Endothelial cell of umbilical vein (primary cell): ENCODE measurements at regions not wholly inside any gene's neighbourhood (a gene's known extent, or its start where the extent isn't known, plus 50 kb on each side); places are given as distances from the start of the nearest gene placed in this dataset.

Experiments used
- BruUV-seq: library from RNA; stranded (reverse); fragments of 400-500 nt; replicated peaks from 2 replicates; lab custom pipeline; 2021; lab: Mats Ljungman, UMichigan
- CTCF ChIA-PET: fragments of 300-600, 350-600 bp; sonication (Branson Sonifier 250); formaldehyde crosslinking; loops from one replicate; lab custom pipeline; 2021; ENCODE audit warnings: antibody characterized with exemption, inconsistent platforms; lab: Charles Lee
- POLR2A ChIA-PET: fragments of 300-600, 350-600 bp; sonication (Branson Sonifier 250); formaldehyde crosslinking; loops from one replicate; lab custom pipeline; 2021; ENCODE audit warnings: antibody characterized with exemption, inconsistent platforms; lab: Charles Lee
- DNase-seq: peaks from one replicate; pipeline ENCODE4 v3.0.0-alpha.2; 2011; ENCODE audit warnings: low read depth, low spot score
- FAIRE-seq: peaks from 2 replicates; lab custom pipeline; 2011; peaks lifted over from hg19 to GRCh38; lab: Jason Lieb, UNC
- H2AFZ ChIP-seq: 2 replicates; pipeline ENCODE4 v1.6.0; 2012; ENCODE audit warnings: low read depth, low read length, control low read depth, inconsistent platforms
- H3K27ac ChIP-seq: 2 replicates; pipeline ENCODE4 v1.5.1; 2011; ENCODE audit warnings: low read depth, mild to moderate bottlenecking, control low read depth, low read length, moderate library complexity; ENCODE audit not compliant: insufficient read depth
- H3K27me3 ChIP-seq, 2 experiments: 2 replicates each; pipeline versions ENCODE4 v1.6.0 to v1.6.1; 2011; ENCODE audit warnings: low read length in 2 of 2, mixed read lengths in 1 of 2; ENCODE audit not compliant: control insufficient read depth in 2 of 2, insufficient read depth in 2 of 2
- H3K36me3 ChIP-seq, 2 experiments: 2 replicates in 1 of 2; 3 replicates in 1 of 2; pipeline ENCODE4 v1.5.1; 2011; ENCODE audit warnings: low read length in 2 of 2, mild to moderate bottlenecking in 1 of 2, moderate library complexity in 1 of 2; ENCODE audit not compliant: control insufficient read depth in 2 of 2, insufficient read depth in 2 of 2; ENCODE audit errors: extremely low read depth in 1 of 2
- H3K4me1 ChIP-seq: 3 replicates; pipeline ENCODE4 v1.5.1; 2011; ENCODE audit warnings: mild to moderate bottlenecking, low read length; ENCODE audit not compliant: control insufficient read depth, insufficient read depth; ENCODE audit errors: extremely low read depth
- H3K4me2 ChIP-seq: 2 replicates; pipeline ENCODE4 v1.6.1; 2011; ENCODE audit warnings: low read length, control low read depth, mixed read lengths; ENCODE audit not compliant: insufficient read depth
- H3K4me3 ChIP-seq, 3 experiments: fragments of 200-600 bp in 1 of 3; sonication (generic), shearing (Covaris generic) in 1 of 3; replicated peaks in 1 of 3; 2 replicates each; pipeline ENCODE4 v1.5.1; 2011 to 2016; ENCODE audit warnings: control low read depth in 3 of 3, low read length in 3 of 3, mild to moderate bottlenecking in 2 of 3, inconsistent platforms in 1 of 3, low read depth in 1 of 3, moderate library complexity in 1 of 3; ENCODE audit not compliant: insufficient read depth in 1 of 3
- H3K79me2 ChIP-seq: 2 replicates; pipeline ENCODE4 v1.6.0; 2012; ENCODE audit warnings: low read length, inconsistent platforms; ENCODE audit not compliant: control insufficient read depth, insufficient read depth
- H3K9ac ChIP-seq: replicated peaks from 2 replicates; pipeline ENCODE3; 2011; ENCODE audit warnings: low read length, control low read depth; ENCODE audit not compliant: insufficient read depth; ENCODE audit errors: extremely low read depth
- H3K9me1 ChIP-seq: replicated peaks from 3 replicates; pipeline ENCODE4 v1.6.0; 2011; ENCODE audit warnings: mild to moderate bottlenecking, low read length; ENCODE audit not compliant: control insufficient read depth, insufficient read depth; ENCODE audit errors: extremely low read depth
- H3K9me3 ChIP-seq: replicated peaks from 2 replicates; pipeline ENCODE4 v1.5.1; 2012; ENCODE audit warnings: low read length, inconsistent platforms; ENCODE audit not compliant: control insufficient read depth, insufficient read depth
- H4K20me1 ChIP-seq: replicated peaks from 2 replicates; pipeline ENCODE3; 2011; ENCODE audit warnings: mild to moderate bottlenecking, low read length; ENCODE audit not compliant: control insufficient read depth, insufficient read depth; ENCODE audit errors: extremely low read depth
- EZH2 ChIP-seq: IDR thresholded peaks from 2 replicates; pipeline ENCODE4 v1.6.1; 2012; ENCODE audit warnings: borderline replicate concordance, low read depth, mild to moderate bottlenecking, moderate library complexity, low read length, inconsistent platforms; ENCODE audit not compliant: severe bottlenecking
- FOS ChIP-seq: IDR thresholded peaks from 2 replicates; pipeline ENCODE4 v1.6.1; 2011; ENCODE audit warnings: mild to moderate bottlenecking, low read length, moderate library complexity, borderline replicate concordance; ENCODE audit not compliant: insufficient read depth
- GATA2 ChIP-seq: IDR thresholded peaks from 2 replicates; pipeline ENCODE4 v1.7.0; 2011; ENCODE audit warnings: low read depth, mild to moderate bottlenecking, moderate library complexity, mixed read lengths, low read length; ENCODE audit not compliant: insufficient read length, insufficient read depth
- JUN ChIP-seq: IDR thresholded peaks from 2 replicates; pipeline ENCODE4 v1.6.1; 2011; ENCODE audit warnings: borderline replicate concordance, low read depth; ENCODE audit not compliant: insufficient read length, insufficient read depth
- MYC ChIP-seq: IDR thresholded peaks from one replicate; pipeline ENCODE4 v1.6.1; 2011; ENCODE audit warnings: mild to moderate bottlenecking, low read depth, low read length
- POLR2A ChIP-seq: IDR thresholded peaks from 2 replicates; pipeline ENCODE4 v1.6.1; 2012; ENCODE audit warnings: low read depth, mild to moderate bottlenecking, control low read depth, low read length
- POLR2AphosphoS5 ChIP-seq: IDR thresholded peaks from 2 replicates; pipeline ENCODE4 v1.6.1; 2012; ENCODE audit warnings: low read depth, mild to moderate bottlenecking, control low read depth, low read length, moderate library complexity; ENCODE audit not compliant: insufficient read depth
- dilution Hi-C: fragments of 300-500 bp; cut with MboI; formaldehyde crosslinking; loops from one replicate; pipeline ENCODE4 v1.15.0; 2019; ENCODE audit warnings: low sequenced_read_pairs; ENCODE audit not compliant: extremely low pct_ligation_motif_present
- intact Hi-C: fragments of 100-400 bp; cut with micrococcal nuclease; formaldehyde crosslinking; loops from one replicate; pipeline ENCODE4 v1.10.0; 2022
- TF ChIP-seq, protein P1 (sequence below): IDR thresholded peaks from 2 replicates; pipeline ENCODE4 v1.6.1; 2011; ENCODE audit not compliant: insufficient read depth, insufficient read length
- TF ChIP-seq, protein P2 (sequence below), 2 donors: IDR thresholded peaks; 1 replicate in 1 of 2; 2 replicates in 1 of 2; pipeline ENCODE4 v1.5.1; 2011; ENCODE audit warnings: low read length in 2 of 2, mild to moderate bottlenecking in 2 of 2, moderate library complexity in 2 of 2, control low read depth in 1 of 2, inconsistent platforms in 1 of 2, low read depth in 1 of 2; ENCODE audit not compliant: insufficient read depth in 1 of 2; ENCODE audit errors: extremely low read depth in 1 of 2

DNA sequence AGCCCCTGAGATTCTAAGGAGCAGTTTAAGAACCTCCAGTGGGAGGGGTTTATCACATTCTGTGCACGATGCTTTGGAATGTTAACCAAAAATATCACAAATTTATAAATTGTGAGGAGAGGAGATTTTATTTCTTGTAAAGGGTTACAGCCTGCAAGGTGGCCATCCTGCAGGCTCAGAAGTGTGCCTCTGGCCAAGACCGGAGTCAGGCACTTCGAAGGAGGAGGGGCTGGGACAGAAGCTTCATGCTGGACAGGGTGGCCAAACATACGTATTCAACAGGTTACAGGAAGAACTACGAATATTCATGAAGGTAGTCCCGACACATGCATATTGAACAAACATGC lies 144.1 kb upstream of the NCK2 start:
- intact Hi-C loops (no loop called here), dilution Hi-C loops (no loop called here)
- FAIRE-seq = no peak
- H2AFZ ChIP-seq = no peak overlapping the region
- H3K79me2 ChIP-seq = no peaks in the 10 kb centered on the region
- no peaks in the 10 kb centered on the region for H3K4me1 ChIP-seq
- no peak overlapping the region for H3K4me3 ChIP-seq
- no peaks in the 10 kb centered on the region for H3K9me1 ChIP-seq
- H3K9me3 ChIP-seq = no peaks in the 10 kb centered on the region
- BruUV-seq = no TSS peak
- ChIA-PET POLR2A (no interaction called here), CTCF (no interaction called here)
- TF ChIP-seq MYC (no peak), EZH2 (no peak), JUN (no peak), POLR2A (no peak), POLR2AphosphoS5 (no peak), FOS (no peak), GATA2 (no peak)
- TF ChIP-seq, protein P1, sequence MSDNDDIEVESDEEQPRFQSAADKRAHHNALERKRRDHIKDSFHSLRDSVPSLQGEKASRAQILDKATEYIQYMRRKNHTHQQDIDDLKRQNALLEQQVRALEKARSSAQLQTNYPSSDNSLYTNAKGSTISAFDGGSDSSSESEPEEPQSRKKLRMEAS = no peak
- TF ChIP-seq, protein P2, sequence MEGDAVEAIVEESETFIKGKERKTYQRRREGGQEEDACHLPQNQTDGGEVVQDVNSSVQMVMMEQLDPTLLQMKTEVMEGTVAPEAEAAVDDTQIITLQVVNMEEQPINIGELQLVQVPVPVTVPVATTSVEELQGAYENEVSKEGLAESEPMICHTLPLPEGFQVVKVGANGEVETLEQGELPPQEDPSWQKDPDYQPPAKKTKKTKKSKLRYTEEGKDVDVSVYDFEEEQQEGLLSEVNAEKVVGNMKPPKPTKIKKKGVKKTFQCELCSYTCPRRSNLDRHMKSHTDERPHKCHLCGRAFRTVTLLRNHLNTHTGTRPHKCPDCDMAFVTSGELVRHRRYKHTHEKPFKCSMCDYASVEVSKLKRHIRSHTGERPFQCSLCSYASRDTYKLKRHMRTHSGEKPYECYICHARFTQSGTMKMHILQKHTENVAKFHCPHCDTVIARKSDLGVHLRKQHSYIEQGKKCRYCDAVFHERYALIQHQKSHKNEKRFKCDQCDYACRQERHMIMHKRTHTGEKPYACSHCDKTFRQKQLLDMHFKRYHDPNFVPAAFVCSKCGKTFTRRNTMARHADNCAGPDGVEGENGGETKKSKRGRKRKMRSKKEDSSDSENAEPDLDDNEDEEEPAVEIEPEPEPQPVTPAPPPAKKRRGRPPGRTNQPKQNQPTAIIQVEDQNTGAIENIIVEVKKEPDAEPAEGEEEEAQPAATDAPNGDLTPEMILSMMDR (IDR thresholded peaks at IDR 0.05; ENCODE audit: extremely low read depth in 1 of 2, insufficient read depth in 1 of 2, low read depth in 1 of 2, low read length in 2 of 2) = no peak
- H3K27ac ChIP-seq = no peak overlapping the region
- no peak overlapping the region for H3K4me2 ChIP-seq
- no peaks in the 10 kb centered on the region for H4K20me1 ChIP-seq
- H3K27me3 ChIP-seq = no peaks in the 10 kb centered on the region
- no peak overlapping the region for H3K9ac ChIP-seq
- H3K36me3 ChIP-seq = no peaks in the 10 kb centered on the region
- no peak for DNase-seq
